Mammary epithelial cell (primary cell): ENCODE measurements at regions not wholly inside any gene's neighbourhood (a gene's known extent, or its start where the extent isn't known, plus 50 kb on each side); places are given as distances from the start of the nearest gene placed in this dataset.

Experiments used
- CTCF ChIP-seq, 2 donors: IDR thresholded peaks in 1 of 2; conservative IDR thresholded peaks in 1 of 2; 2 replicates each; pipeline ENCODE4 v1.5.1; 2011 to 2012; ENCODE audit warnings: inconsistent platforms in 2 of 2, low read length in 2 of 2, mild to moderate bottlenecking in 2 of 2, control low read depth in 1 of 2, low read depth in 1 of 2; ENCODE audit not compliant: insufficient read depth in 1 of 2; ENCODE audit errors: extremely low read depth in 1 of 2
- EZH2 ChIP-seq: IDR thresholded peaks from 2 replicates; pipeline ENCODE4 v1.6.1; 2012; ENCODE audit warnings: low read length, inconsistent platforms, borderline replicate concordance

DNA sequence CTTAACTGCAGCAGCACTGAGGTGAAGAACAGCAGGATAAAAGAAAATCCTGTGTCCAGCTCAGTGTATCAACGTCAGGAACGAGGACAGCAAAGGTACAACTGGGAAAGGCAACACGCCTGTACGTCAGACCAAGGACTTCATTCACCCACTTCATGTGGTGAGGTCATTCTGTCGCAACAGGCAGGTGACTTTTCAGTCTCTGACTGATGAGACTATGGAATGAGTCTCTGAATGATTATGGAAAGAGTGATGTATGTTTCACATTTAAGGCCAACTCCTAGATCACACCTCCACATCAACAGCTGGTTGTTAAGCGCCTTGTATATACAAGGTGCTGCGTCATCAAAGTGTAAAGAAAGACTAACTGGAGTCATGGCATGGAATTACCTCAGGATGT lies 297.6 kb upstream of the SP8 start:
- TF ChIP-seq CTCF (conservative IDR thresholded peaks at IDR 0.05 in 1 of 2, IDR thresholded peaks at IDR 0.05 in 1 of 2; ENCODE audit: extremely low read depth in 1 of 2, insufficient read depth in 1 of 2, low read depth in 1 of 2, low read length in 2 of 2): no peak
- TF ChIP-seq EZH2: no peak
